Lower lobe of right lung (tissue), 2 donors: ENCODE measurements at regions not wholly inside any gene's neighbourhood (a gene's known extent, or its start where the extent isn't known, plus 50 kb on each side); places are given as distances from the start of the nearest gene placed in this dataset.
"Not testable (repeated sequence)": the region's sequence is repeated elsewhere in the genome, so short reads cannot be mapped to it uniquely, and the experiment has no call there.

ENCODE experiments used
- ATAC-seq, 2 donors: fragments of 200-7000 bp; cut with Tn5 transposase; one replicate each; pipeline ENCODE4 v1.9.1; 2020 to 2022; ENCODE audit warnings: mild to moderate bottlenecking in 2 of 2, moderate library complexity in 2 of 2
- DNase-seq: peaks from one replicate; pipeline ENCODE4 v3.0.0-alpha.2; 2020
- H3K27ac ChIP-seq: fragments of 200-600 bp; one replicate; pipeline ENCODE4 v1.8.0; 2022
- H3K27me3 ChIP-seq: fragments of 200-600 bp; one replicate; pipeline ENCODE4 v1.8.0; 2022; ENCODE audit warnings: low read depth
- H3K36me3 ChIP-seq: fragments of 200-600 bp; one replicate; pipeline ENCODE4 v1.8.0; 2022; ENCODE audit warnings: mild to moderate bottlenecking
- H3K4me1 ChIP-seq: fragments of 200-600 bp; one replicate; pipeline ENCODE4 v1.8.0; 2022
- H3K4me3 ChIP-seq: fragments of 200-600 bp; one replicate; pipeline ENCODE4 v1.8.0; 2022; ENCODE audit warnings: mild to moderate bottlenecking
- H3K9me3 ChIP-seq: fragments of 200-600 bp; one replicate; pipeline ENCODE4 v1.8.0; 2022
- CTCF ChIP-seq: fragments of 200-600 bp; IDR thresholded peaks from one replicate; pipeline ENCODE4 v1.8.0; 2022; ENCODE audit warnings: antibody characterized with exemption, mild to moderate bottlenecking
- intact Hi-C: fragments of 100-400 bp; cut with DNase I; formaldehyde crosslinking; loops from one replicate; pipeline ENCODE4 v1.11.0; 2022
- donor health status: DM: no; HTN: yes; CAD: no; lungs with severe emphysema.

- Histone ChIP-seq H3K9me3 (no peaks in the 10 kb centered on the region), H3K36me3 (no peaks in the 10 kb centered on the region), H3K27ac (no peak overlapping the region), H3K4me1 (no peaks in the 10 kb centered on the region), H3K27me3 (no peaks in the 10 kb centered on the region), H3K4me3 (no peak overlapping the region)
- ATAC-seq: no peak
- intact Hi-C loops: no loop called here
- TF ChIP-seq CTCF: no peak
- DNase-seq: no peak
These were observed 120.1 kb upstream of the POC5 start for GRCh38 chr5:75837258-75837841.

- Histone ChIP-seq H3K27me3 (no peaks in the 10 kb centered on the region), H3K4me1 (no peaks in the 10 kb centered on the region), H3K4me3 (no peak overlapping the region), H3K9me3 (no peaks in the 10 kb centered on the region), H3K36me3 (no peaks in the 10 kb centered on the region), H3K27ac (no peak overlapping the region)
- no peak for TF ChIP-seq CTCF
- ATAC-seq (no peak), DNase-seq (no peak)
- intact Hi-C loops: no loop called here
These were observed 114.3 kb upstream of the POC5 start for GRCh38 chr5:75831561-75831960.

- no peak overlapping the region for H3K27ac ChIP-seq
- intact Hi-C loops: no loop called here
- H3K27me3 ChIP-seq: no peaks in the 10 kb centered on the region
- H3K4me1 ChIP-seq: no peaks in the 10 kb centered on the region
- no peak for DNase-seq
- no peak for TF ChIP-seq CTCF
- no peak for ATAC-seq
- H3K9me3 ChIP-seq: no peaks in the 10 kb centered on the region
- no peaks in the 10 kb centered on the region for H3K36me3 ChIP-seq
- no peak overlapping the region for H3K4me3 ChIP-seq
These were observed 110.8 kb upstream of the POC5 start for GRCh38 chr5:75828029-75828428.

GRCh38 chr5:75824323-75824722, 107.1 kb upstream of the POC5 start:
- H3K4me1 ChIP-seq: no peaks in the 10 kb centered on the region
- no peak for DNase-seq
- no peaks in the 10 kb centered on the region for H3K27me3 ChIP-seq
- H3K4me3 ChIP-seq: no peak overlapping the region
- no peak overlapping the region for H3K27ac ChIP-seq
- no peaks in the 10 kb centered on the region for H3K9me3 ChIP-seq
- H3K36me3 ChIP-seq: no peaks in the 10 kb centered on the region
- ATAC-seq: no peak
- no peak for TF ChIP-seq CTCF
- intact Hi-C loops: no loop called here

GRCh38 chr5:75823811-75824210, 106.6 kb upstream of the POC5 start:
- intact Hi-C loops: no loop called here
- TF ChIP-seq CTCF: no peak
- no peak for DNase-seq

GRCh38 chr5:75818661-75819060, 101.4 kb upstream of the POC5 start:
- no peaks in the 10 kb centered on the region for H3K36me3 ChIP-seq
- no peaks in the 10 kb centered on the region for H3K4me1 ChIP-seq
- DNase-seq (no peak), ATAC-seq (no peak)
- H3K27me3 ChIP-seq: peaks cover 4% of the 10 kb centered on the region
- no peaks in the 10 kb centered on the region for H3K9me3 ChIP-seq
- H3K4me3 ChIP-seq: no peak overlapping the region
- intact Hi-C loops: no loop called here
- no peak overlapping the region for H3K27ac ChIP-seq
- no peak for TF ChIP-seq CTCF

More at GRCh38 chr5:75823811-75824210, 106.6 kb upstream of the POC5 start:
- no peak overlapping the region for H3K27ac ChIP-seq
- H3K4me1 ChIP-seq: no peaks in the 10 kb centered on the region
- no peaks in the 10 kb centered on the region for H3K27me3 ChIP-seq
- H3K4me3 ChIP-seq: no peak overlapping the region
- no peak for ATAC-seq
- H3K9me3 ChIP-seq: no peaks in the 10 kb centered on the region
- no peaks in the 10 kb centered on the region for H3K36me3 ChIP-seq

- DNase-seq, ATAC-seq, H3K4me1 ChIP-seq, H3K4me3 ChIP-seq, H3K36me3 ChIP-seq, H3K27me3 ChIP-seq, H3K27ac ChIP-seq, H3K9me3 ChIP-seq, intact Hi-C loops: not testable (repeated sequence)
These were observed 82.5 kb upstream of the POC5 start for GRCh38 chr5:75799695-75800094.

GRCh38 chr5:75769338-75769737, 52.1 kb upstream of the POC5 start:
- intact Hi-C loops, H3K4me3 ChIP-seq, H3K4me1 ChIP-seq, DNase-seq, H3K9me3 ChIP-seq, ATAC-seq, H3K36me3 ChIP-seq, H3K27me3 ChIP-seq, H3K27ac ChIP-seq: not testable (repeated sequence)
